ENCODE measurements at regions not wholly inside any gene's neighbourhood (a gene's known extent, or its start where the extent isn't known, plus 50 kb on each side); places are given as distances from the start of the nearest gene placed in this dataset.

- TF ChIP-seq POLR2AphosphoS5 (IDR thresholded peaks at IDR 0.05; ENCODE audit: borderline replicate concordance, low read depth, low read length), result no peak
- no peak for TF ChIP-seq EZH2 (IDR thresholded peaks at IDR 0.05)
Measured at GRCh38 chr7:120097020-120097419, 176.0 kb upstream of the KCND2 start.
